Testis (tissue), 2 donors: ENCODE measurements at regions not wholly inside any gene's neighbourhood (a gene's known extent, or its start where the extent isn't known, plus 50 kb on each side); places are given as distances from the start of the nearest gene placed in this dataset.

ENCODE experiments used
- DNase-seq: peaks from one replicate; pipeline ENCODE4 v3.0.0-alpha.2; 2019
- H3K27ac ChIP-seq, 2 donors: fragments of 200-600 bp; sonication (generic); one replicate each; pipeline ENCODE4 v1.5.1; 2019
- H3K27me3 ChIP-seq: fragments of 200-600 bp; sonication (generic); one replicate; pipeline ENCODE4 v1.5.1; 2019
- H3K36me3 ChIP-seq: fragments of 200-600 bp; sonication (generic); one replicate; pipeline ENCODE4 v1.5.1; 2017; ENCODE audit warnings: low read depth; ENCODE audit errors: missing control alignments
- H3K4me1 ChIP-seq: fragments of 200-600 bp; sonication (generic); one replicate; pipeline ENCODE4 v1.5.1; 2019
- H3K4me3 ChIP-seq, 2 donors: fragments of 200-600 bp; sonication (generic); one replicate each; pipeline ENCODE4 v1.5.1; 2017 to 2019
- H3K9me3 ChIP-seq: fragments of 200-600 bp; sonication (generic); one replicate; pipeline ENCODE4 v1.5.1; 2017
- CTCF ChIP-seq, 3 experiments: fragments of 450-650 bp in 2 of 3; fragments of 200-600 bp in 1 of 3; sonication (generic) in 1 of 3; IDR thresholded peaks; one replicate each; pipeline ENCODE4 v1.5.1; 2016 to 2019; ENCODE audit warnings: antibody characterized with exemption in 3 of 3, mild to moderate bottlenecking in 2 of 3, moderate library complexity in 1 of 3
- POLR2A ChIP-seq: fragments of 450-650 bp; IDR thresholded peaks from one replicate; pipeline ENCODE4 v1.6.1; 2017; ENCODE audit warnings: antibody characterized with exemption, mild to moderate bottlenecking, moderate library complexity
- WGBS, 2 donors: methylation state at CpG; one replicate each; pipeline ENCODE4 v1.1.5; 2018; 5-methylcytosine and 5-hydroxymethylcytosine counted together
- intact Hi-C: fragments of 100-400 bp; cut with DNase I; formaldehyde crosslinking; loops from one replicate; pipeline ENCODE4 v1.15.1; 2023; ENCODE audit warnings: low total_unique reads

GRCh38 chr12:87185367-87185766 is 843.8 kb downstream of the C12orf50 start:
- Histone ChIP-seq H3K4me1 (no peaks in the 10 kb centered on the region), H3K27ac (no peak overlapping the region), H3K9me3 (no peaks in the 10 kb centered on the region), H3K27me3 (no peaks in the 10 kb centered on the region), H3K4me3 (no peak overlapping the region), H3K36me3 (no peaks in the 10 kb centered on the region)
- DNase-seq: no peak
- intact Hi-C loops: no loop called here
- TF ChIP-seq CTCF (IDR thresholded peaks at IDR 0.05): no peak
- no peak for TF ChIP-seq POLR2A
- 91 to 97% methylated on average over 5 of the region's 5 CpGs for WGBS, 2 donors

GRCh38 chr12:87182696-87183233 is 846.4 kb downstream of the C12orf50 start:
- Histone ChIP-seq H3K9me3 (no peaks in the 10 kb centered on the region), H3K4me3 (no peak overlapping the region), H3K36me3 (no peaks in the 10 kb centered on the region), H3K27me3 (no peaks in the 10 kb centered on the region), H3K27ac (no peak overlapping the region), H3K4me1 (no peaks in the 10 kb centered on the region)
- TF ChIP-seq CTCF (IDR thresholded peaks at IDR 0.05) (no peak), POLR2A (no peak)
- no peak for DNase-seq
- WGBS, 2 donors: 84 to 94% methylated on average over 5 of the region's 5 CpGs
- intact Hi-C loops: no loop called here

GRCh38 chr12:87171356-87171755 is 857.8 kb downstream of the C12orf50 start:
- WGBS, 2 donors: 91 to 97% methylated on average over 16 of the region's 16 CpGs
- Histone ChIP-seq H3K36me3 (no peaks in the 10 kb centered on the region), H3K27ac (no peak overlapping the region), H3K4me1 (no peaks in the 10 kb centered on the region), H3K4me3 (no peak overlapping the region), H3K9me3 (no peaks in the 10 kb centered on the region), H3K27me3 (no peaks in the 10 kb centered on the region)
- no peak for DNase-seq
- intact Hi-C loops: no loop called here
- TF ChIP-seq POLR2A (no peak), CTCF (IDR thresholded peaks at IDR 0.05) (no peak)

- no peak overlapping the region for H3K4me3 ChIP-seq
- no peak overlapping the region for H3K27ac ChIP-seq
- H3K4me1 ChIP-seq: no peaks in the 10 kb centered on the region
- intact Hi-C loops: no loop called here
- no peaks in the 10 kb centered on the region for H3K27me3 ChIP-seq
- H3K36me3 ChIP-seq: no peaks in the 10 kb centered on the region
- no peak for TF ChIP-seq CTCF (IDR thresholded peaks at IDR 0.05)
- no peak for TF ChIP-seq POLR2A
- no peak for DNase-seq
- no peaks in the 10 kb centered on the region for H3K9me3 ChIP-seq
Observed at GRCh38 chr12:87169010-87169409, 860.2 kb downstream of the C12orf50 start.

- Histone ChIP-seq H3K27me3 (no peaks in the 10 kb centered on the region), H3K9me3 (no peaks in the 10 kb centered on the region), H3K27ac (no peak overlapping the region), H3K4me1 (no peaks in the 10 kb centered on the region), H3K36me3 (no peaks in the 10 kb centered on the region), H3K4me3 (no peak overlapping the region)
- 93 to 94% methylated on average over 3 of the region's 3 CpGs for WGBS, 2 donors
- no peak for DNase-seq
- TF ChIP-seq CTCF (IDR thresholded peaks at IDR 0.05): no peak
- no peak for TF ChIP-seq POLR2A
- intact Hi-C loops: no loop called here
Observed at GRCh38 chr12:87165733-87166375, 863.3 kb downstream of the C12orf50 start.
